OCI-LY1 (cell line): ENCODE measurements at regions not wholly inside any gene's neighbourhood (a gene's known extent, or its start where the extent isn't known, plus 50 kb on each side); places are given as distances from the start of the nearest gene placed in this dataset.

Experiments used
- CTCF ChIP-seq: fragments of 200-600 bp; sonication (generic), shearing (Covaris generic); IDR thresholded peaks from 2 replicates; pipeline ENCODE4 v1.5.1; 2017; ENCODE audit warnings: mild to moderate bottlenecking, antibody characterized with exemption, low read length, moderate library complexity, mixed read lengths
- EZH2 ChIP-seq: fragments of 200-600 bp; sonication (generic), shearing (Covaris generic); IDR thresholded peaks from 2 replicates; pipeline ENCODE4 v1.8.0; 2017; ENCODE audit warnings: borderline replicate concordance, mixed run types, mild to moderate bottlenecking, antibody characterized with exemption, low read length, moderate library complexity, mixed read lengths

GRCh38 chr2:105600037-105600442 lies 144.7 kb upstream of the NCK2 start:
- TF ChIP-seq EZH2 (no peak), CTCF (no peak)
